Uterus (tissue), 2 donors: ENCODE measurements at regions not wholly inside any gene's neighbourhood (a gene's known extent, or its start where the extent isn't known, plus 50 kb on each side); places are given as distances from the start of the nearest gene placed in this dataset.

Experiments
- POLR2A ChIP-seq, 2 donors: fragments of 450-650 bp; IDR thresholded peaks; one replicate each; pipeline ENCODE4 v1.6.1; 2016; ENCODE audit warnings: antibody characterized with exemption in 2 of 2, mild to moderate bottlenecking in 1 of 2, moderate library complexity in 1 of 2
- TF ChIP-seq, protein P1 (sequence below), 4 experiments: fragments of 200-600 bp in 2 of 4; fragments of 450-650 bp in 2 of 4; sonication (generic) in 2 of 4; IDR thresholded peaks; one replicate each; pipeline ENCODE4 v1.5.1; 2016 to 2019; ENCODE audit warnings: antibody characterized with exemption in 4 of 4, mild to moderate bottlenecking in 2 of 4, moderate library complexity in 1 of 4

DNA sequence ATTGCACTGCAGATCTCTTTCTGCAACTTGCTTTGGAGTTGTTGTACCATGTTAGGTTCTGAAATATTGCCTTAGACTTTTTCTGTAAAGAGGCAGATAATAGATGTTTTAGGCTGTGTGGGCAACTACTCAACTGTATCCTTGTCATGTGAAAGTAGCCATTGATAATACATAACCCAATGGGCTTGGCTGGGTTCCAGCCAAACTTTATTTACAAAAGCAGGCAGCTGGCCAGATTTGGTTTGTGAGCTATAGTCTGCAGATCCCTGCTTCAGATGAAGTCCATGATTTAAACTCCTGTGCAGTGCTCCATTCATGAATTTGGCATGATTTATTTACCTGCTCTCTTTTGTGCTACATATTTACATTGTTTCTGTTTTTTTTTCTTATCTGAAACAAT is 300.4 kb downstream of the IRX2 start:
- TF ChIP-seq, protein P1, sequence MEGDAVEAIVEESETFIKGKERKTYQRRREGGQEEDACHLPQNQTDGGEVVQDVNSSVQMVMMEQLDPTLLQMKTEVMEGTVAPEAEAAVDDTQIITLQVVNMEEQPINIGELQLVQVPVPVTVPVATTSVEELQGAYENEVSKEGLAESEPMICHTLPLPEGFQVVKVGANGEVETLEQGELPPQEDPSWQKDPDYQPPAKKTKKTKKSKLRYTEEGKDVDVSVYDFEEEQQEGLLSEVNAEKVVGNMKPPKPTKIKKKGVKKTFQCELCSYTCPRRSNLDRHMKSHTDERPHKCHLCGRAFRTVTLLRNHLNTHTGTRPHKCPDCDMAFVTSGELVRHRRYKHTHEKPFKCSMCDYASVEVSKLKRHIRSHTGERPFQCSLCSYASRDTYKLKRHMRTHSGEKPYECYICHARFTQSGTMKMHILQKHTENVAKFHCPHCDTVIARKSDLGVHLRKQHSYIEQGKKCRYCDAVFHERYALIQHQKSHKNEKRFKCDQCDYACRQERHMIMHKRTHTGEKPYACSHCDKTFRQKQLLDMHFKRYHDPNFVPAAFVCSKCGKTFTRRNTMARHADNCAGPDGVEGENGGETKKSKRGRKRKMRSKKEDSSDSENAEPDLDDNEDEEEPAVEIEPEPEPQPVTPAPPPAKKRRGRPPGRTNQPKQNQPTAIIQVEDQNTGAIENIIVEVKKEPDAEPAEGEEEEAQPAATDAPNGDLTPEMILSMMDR (IDR thresholded peaks at IDR 0.05) = no peak
- no peak for TF ChIP-seq POLR2A (IDR thresholded peaks at IDR 0.05)
